ENCODE measurements at regions not wholly inside any gene's neighbourhood (a gene's known extent, or its start where the extent isn't known, plus 50 kb on each side); places are given as distances from the start of the nearest gene placed in this dataset.
A peak's percentile ranks its signal among the peaks of the same experiment; 100 is the strongest.

- Mint-ChIP-seq H3K27ac (no peak overlapping the region), H3K27me3 (peaks cover 21% of the 10 kb centered on the region), H3K4me3 (no peak overlapping the region), H3K36me3 (no peaks in the 10 kb centered on the region), H3K9me3 (peaks cover 0 to 2% (median 0%) of the 10 kb centered on the region in 7 donors), H3K4me1 (no peaks in the 10 kb centered on the region)
- DNase-seq: peak in 1 of 3 donors; percentile 16
- H3K4me3 ChIP-seq (ENCODE audit: low read depth, low read length): no peak overlapping the region
- H3K27ac ChIP-seq (ENCODE audit: insufficient read depth, low read length, poor library complexity, severe bottlenecking): no peak overlapping the region
- no peaks in the 10 kb centered on the region for H3K9me3 ChIP-seq (ENCODE audit: control insufficient read depth in 2 of 2, low read length in 2 of 2)
- H3K36me3 ChIP-seq (ENCODE audit: control insufficient read depth, insufficient read depth, low read length): no peaks in the 10 kb centered on the region
- peaks cover 1% of the 10 kb centered on the region for H3K27me3 ChIP-seq (ENCODE audit: control insufficient read depth, insufficient read depth, low read length)
- no peaks in the 10 kb centered on the region for H3K4me1 ChIP-seq (ENCODE audit: control insufficient read depth, insufficient read depth, low read length, poor library complexity, severe bottlenecking)
- no peak for ATAC-seq (ENCODE audit: low read depth in 2 of 2)
Measured at GRCh38 chr3:43879166-43879565, 188.4 kb downstream of the ABHD5 start.

GRCh38 chr3:43882976-43883680, 192.4 kb downstream of the ABHD5 start:
- ATAC-seq (ENCODE audit: low read depth in 2 of 2) (no peak), DNase-seq (no peak)
- Mint-ChIP-seq H3K4me1 (no peaks in the 10 kb centered on the region), H3K27me3 (peaks cover 24% of the 10 kb centered on the region), H3K9me3 (peaks cover 0 to 2% (median 0%) of the 10 kb centered on the region in 7 donors), H3K27ac (no peak overlapping the region), H3K36me3 (no peaks in the 10 kb centered on the region), H3K4me3 (no peak overlapping the region)
- no peaks in the 10 kb centered on the region for H3K9me3 ChIP-seq (ENCODE audit: control insufficient read depth in 2 of 2, low read length in 2 of 2)
- H3K4me3 ChIP-seq (ENCODE audit: low read depth, low read length): no peak overlapping the region
- H3K27me3 ChIP-seq (ENCODE audit: control insufficient read depth, insufficient read depth, low read length): peaks cover 1% of the 10 kb centered on the region
- H3K36me3 ChIP-seq (ENCODE audit: control insufficient read depth, insufficient read depth, low read length): no peaks in the 10 kb centered on the region
- H3K4me1 ChIP-seq (ENCODE audit: control insufficient read depth, insufficient read depth, low read length, poor library complexity, severe bottlenecking): no peaks in the 10 kb centered on the region
- no peak overlapping the region for H3K27ac ChIP-seq (ENCODE audit: insufficient read depth, low read length, poor library complexity, severe bottlenecking)

GRCh38 chr3:43883729-43884396, 193.1 kb downstream of the ABHD5 start:
- Mint-ChIP-seq H3K27ac (no peak overlapping the region), H3K36me3 (no peaks in the 10 kb centered on the region), H3K9me3 (peaks cover 0 to 5% (median 0%) of the 10 kb centered on the region in 7 donors), H3K4me1 (no peaks in the 10 kb centered on the region), H3K27me3 (peaks cover 29% of the 10 kb centered on the region), H3K4me3 (no peak overlapping the region)
- ATAC-seq (ENCODE audit: low read depth in 2 of 2) (no peak), DNase-seq (no peak)
- no peaks in the 10 kb centered on the region for H3K9me3 ChIP-seq (ENCODE audit: control insufficient read depth in 2 of 2, low read length in 2 of 2)
- peaks cover 1% of the 10 kb centered on the region for H3K27me3 ChIP-seq (ENCODE audit: control insufficient read depth, insufficient read depth, low read length)
- no peak overlapping the region for H3K27ac ChIP-seq (ENCODE audit: insufficient read depth, low read length, poor library complexity, severe bottlenecking)
- H3K4me3 ChIP-seq (ENCODE audit: low read depth, low read length): no peak overlapping the region
- H3K4me1 ChIP-seq (ENCODE audit: control insufficient read depth, insufficient read depth, low read length, poor library complexity, severe bottlenecking): no peaks in the 10 kb centered on the region
- no peaks in the 10 kb centered on the region for H3K36me3 ChIP-seq (ENCODE audit: control insufficient read depth, insufficient read depth, low read length)

- H3K4me1 Mint-ChIP-seq: no peaks in the 10 kb centered on the region
- H3K27ac Mint-ChIP-seq: no peak overlapping the region
- H3K36me3 Mint-ChIP-seq: no peaks in the 10 kb centered on the region
- peaks cover 25% of the 10 kb centered on the region for H3K27me3 Mint-ChIP-seq
- Histone ChIP-seq H3K36me3 (ENCODE audit: control insufficient read depth, insufficient read depth, low read length) (no peaks in the 10 kb centered on the region), H3K27me3 (ENCODE audit: control insufficient read depth, insufficient read depth, low read length) (peaks cover 2% of the 10 kb centered on the region), H3K4me3 (ENCODE audit: low read depth, low read length) (no peak overlapping the region), H3K9me3 (ENCODE audit: control insufficient read depth in 2 of 2, low read length in 2 of 2) (no peaks in the 10 kb centered on the region), H3K27ac (ENCODE audit: insufficient read depth, low read length, poor library complexity, severe bottlenecking) (no peak overlapping the region), H3K4me1 (ENCODE audit: control insufficient read depth, insufficient read depth, low read length, poor library complexity, severe bottlenecking) (no peaks in the 10 kb centered on the region)
- no peak for ATAC-seq (ENCODE audit: low read depth in 2 of 2)
- H3K9me3 Mint-ChIP-seq: peaks cover 0 to 5% (median 0%) of the 10 kb centered on the region in 7 donors
- DNase-seq: no peak
- no peak overlapping the region for H3K4me3 Mint-ChIP-seq
Measured at GRCh38 chr3:43884581-43884980, 193.8 kb downstream of the ABHD5 start.

GRCh38 chr3:43885908-43886618, 195.3 kb downstream of the ABHD5 start:
- Histone ChIP-seq H3K4me3 (ENCODE audit: low read depth, low read length) (no peak overlapping the region), H3K36me3 (ENCODE audit: control insufficient read depth, insufficient read depth, low read length) (no peaks in the 10 kb centered on the region), H3K9me3 (ENCODE audit: control insufficient read depth in 2 of 2, low read length in 2 of 2) (no peaks in the 10 kb centered on the region), H3K27me3 (ENCODE audit: control insufficient read depth, insufficient read depth, low read length) (peaks cover 9% of the 10 kb centered on the region), H3K4me1 (ENCODE audit: control insufficient read depth, insufficient read depth, low read length, poor library complexity, severe bottlenecking) (no peaks in the 10 kb centered on the region), H3K27ac (ENCODE audit: insufficient read depth, low read length, poor library complexity, severe bottlenecking) (no peak overlapping the region)
- ATAC-seq (ENCODE audit: low read depth in 2 of 2) (no peak), DNase-seq (no peak)
- Mint-ChIP-seq H3K4me1 (no peaks in the 10 kb centered on the region), H3K4me3 (no peak overlapping the region), H3K27ac (no peak overlapping the region), H3K36me3 (no peaks in the 10 kb centered on the region), H3K9me3 (peaks cover 0 to 5% (median 0%) of the 10 kb centered on the region in 7 donors), H3K27me3 (peaks cover 15% of the 10 kb centered on the region)

- H3K4me1 ChIP-seq (ENCODE audit: control insufficient read depth, insufficient read depth, low read length, poor library complexity, severe bottlenecking): peaks cover 11% of the 10 kb centered on the region
- Mint-ChIP-seq H3K27me3 (peaks cover 61% of the 10 kb centered on the region), H3K4me3 (no peak overlapping the region), H3K36me3 (no peaks in the 10 kb centered on the region), H3K27ac (no peak overlapping the region), H3K9me3 (peaks cover 0 to 3% (median 0%) of the 10 kb centered on the region in 7 donors), H3K4me1 (peaks cover 0 to 18% (median 6%) of the 10 kb centered on the region in 4 donors)
- ATAC-seq (ENCODE audit: low read depth in 2 of 2): no peak
- H3K27me3 ChIP-seq (ENCODE audit: control insufficient read depth, insufficient read depth, low read length): peaks cover 30% of the 10 kb centered on the region
- H3K9me3 ChIP-seq (ENCODE audit: control insufficient read depth in 2 of 2, low read length in 2 of 2): no peaks in the 10 kb centered on the region
- H3K4me3 ChIP-seq (ENCODE audit: low read depth, low read length): no peak overlapping the region
- no peak for DNase-seq
- no peaks in the 10 kb centered on the region for H3K36me3 ChIP-seq (ENCODE audit: control insufficient read depth, insufficient read depth, low read length)
- H3K27ac ChIP-seq (ENCODE audit: insufficient read depth, low read length, poor library complexity, severe bottlenecking): no peak overlapping the region
Measured at GRCh38 chr3:43892061-43892460, 201.3 kb downstream of the ABHD5 start.

GRCh38 chr3:43892526-43892925, 201.8 kb downstream of the ABHD5 start:
- H3K36me3 Mint-ChIP-seq: no peaks in the 10 kb centered on the region
- ATAC-seq (ENCODE audit: low read depth in 2 of 2): no peak
- H3K4me3 ChIP-seq (ENCODE audit: low read depth, low read length): no peak overlapping the region

More at GRCh38 chr3:43892526-43892925, 201.8 kb downstream of the ABHD5 start:
- Histone ChIP-seq H3K36me3 (ENCODE audit: control insufficient read depth, insufficient read depth, low read length) (no peaks in the 10 kb centered on the region), H3K4me1 (ENCODE audit: control insufficient read depth, insufficient read depth, low read length, poor library complexity, severe bottlenecking) (peaks cover 11% of the 10 kb centered on the region), H3K9me3 (ENCODE audit: control insufficient read depth in 2 of 2, low read length in 2 of 2) (no peaks in the 10 kb centered on the region), H3K27me3 (ENCODE audit: control insufficient read depth, insufficient read depth, low read length) (peaks cover 30% of the 10 kb centered on the region), H3K27ac (ENCODE audit: insufficient read depth, low read length, poor library complexity, severe bottlenecking) (no peak overlapping the region)
- H3K27ac Mint-ChIP-seq: no peak overlapping the region
- H3K4me1 Mint-ChIP-seq: peaks cover 0 to 18% (median 6%) of the 10 kb centered on the region in 4 donors
- DNase-seq: no peak
- H3K27me3 Mint-ChIP-seq: peaks cover 59% of the 10 kb centered on the region
- no peak overlapping the region for H3K4me3 Mint-ChIP-seq
- peaks cover 0 to 4% (median 0%) of the 10 kb centered on the region in 7 donors for H3K9me3 Mint-ChIP-seq

All from CD4-positive, CD25-positive, alpha-beta regulatory T cell (primary cell).